HG03108 (cell line): ENCODE measurements at regions not wholly inside any gene's neighbourhood (a gene's known extent, or its start where the extent isn't known, plus 50 kb on each side); places are given as distances from the start of the nearest gene placed in this dataset.

Source experiments
- ATAC-seq: cut with Tn5 transposase; IDR thresholded peaks from one replicate; pipeline ENCODE4 v1.9.1; 2021; ENCODE audit warnings: moderate library complexity; ENCODE audit not compliant: unreplicated experiment

DNA sequence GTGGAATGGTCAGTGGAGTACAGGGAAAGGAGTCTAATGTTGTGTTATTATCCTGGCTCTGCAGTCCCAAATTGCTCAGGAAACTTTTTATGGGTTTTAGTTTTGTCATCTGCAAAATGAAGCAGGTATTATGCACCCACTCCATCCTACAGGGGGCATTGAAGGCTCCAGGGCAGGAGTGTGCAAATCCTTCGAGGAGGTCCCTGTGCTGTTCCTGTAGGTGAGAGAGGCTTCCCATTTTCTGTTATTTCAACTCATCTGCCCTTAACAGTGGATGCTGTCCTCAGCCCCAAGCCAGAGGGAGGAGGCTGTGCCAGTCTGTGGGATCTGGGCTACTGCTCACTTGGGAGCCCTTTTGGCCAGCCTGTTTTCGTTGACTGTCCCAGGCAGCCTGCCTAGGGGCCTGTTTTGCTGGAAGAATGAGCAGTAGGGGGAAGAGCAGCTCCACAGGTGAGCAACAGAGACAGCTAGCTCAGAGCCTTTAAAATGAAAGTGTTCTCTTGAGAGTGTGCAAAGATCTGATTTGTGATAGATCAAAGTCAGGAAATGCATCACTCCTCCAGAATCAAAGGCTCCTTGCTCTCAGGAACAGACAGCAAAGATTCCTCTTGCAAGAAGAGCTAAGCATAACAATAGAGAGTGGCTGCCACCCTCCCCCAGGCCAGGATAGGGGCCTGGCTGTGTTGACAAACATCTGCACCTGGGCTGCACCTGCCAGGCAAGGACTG is 317.6 kb upstream of the PROX1 start:
- ATAC-seq = no peak

GRCh38 chr1:213670692-213671023 is 317.1 kb upstream of the PROX1 start:
- ATAC-seq = no peak

DNA sequence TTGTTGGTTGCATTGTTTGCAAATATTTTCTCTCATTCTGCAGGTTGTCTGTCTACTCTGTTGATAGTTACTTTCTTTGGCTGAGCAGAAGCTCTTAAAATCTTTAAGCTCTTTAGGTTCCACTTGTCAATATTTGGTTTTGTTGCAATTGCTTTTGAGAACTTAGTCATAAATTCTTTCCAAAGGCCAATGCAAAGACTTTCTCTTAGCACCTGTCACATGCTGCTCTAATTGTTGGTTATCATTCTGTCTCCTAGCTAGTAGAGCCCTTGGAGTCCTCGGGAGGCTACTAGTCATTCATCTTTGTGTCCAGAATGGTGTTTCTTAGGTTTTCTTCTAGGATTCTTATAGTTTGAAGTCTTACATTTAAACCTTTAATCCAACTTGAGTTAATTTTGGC is 312.7 kb upstream of the PROX1 start:
- ATAC-seq = no peak

- no peak for ATAC-seq
Observed at GRCh38 chr1:213676736-213677135, 311.0 kb upstream of the PROX1 start.

GRCh38 chr1:213678348-213678747 is 309.4 kb upstream of the PROX1 start:
- ATAC-seq = no peak

GRCh38 chr1:213678753-213679152 is 309.0 kb upstream of the PROX1 start:
- ATAC-seq = no peak

- ATAC-seq = no peak
Observed at GRCh38 chr1:213679153-213679552, 308.6 kb upstream of the PROX1 start.

GRCh38 chr1:213680677-213681325 is 307.0 kb upstream of the PROX1 start:
- ATAC-seq = no peak

DNA sequence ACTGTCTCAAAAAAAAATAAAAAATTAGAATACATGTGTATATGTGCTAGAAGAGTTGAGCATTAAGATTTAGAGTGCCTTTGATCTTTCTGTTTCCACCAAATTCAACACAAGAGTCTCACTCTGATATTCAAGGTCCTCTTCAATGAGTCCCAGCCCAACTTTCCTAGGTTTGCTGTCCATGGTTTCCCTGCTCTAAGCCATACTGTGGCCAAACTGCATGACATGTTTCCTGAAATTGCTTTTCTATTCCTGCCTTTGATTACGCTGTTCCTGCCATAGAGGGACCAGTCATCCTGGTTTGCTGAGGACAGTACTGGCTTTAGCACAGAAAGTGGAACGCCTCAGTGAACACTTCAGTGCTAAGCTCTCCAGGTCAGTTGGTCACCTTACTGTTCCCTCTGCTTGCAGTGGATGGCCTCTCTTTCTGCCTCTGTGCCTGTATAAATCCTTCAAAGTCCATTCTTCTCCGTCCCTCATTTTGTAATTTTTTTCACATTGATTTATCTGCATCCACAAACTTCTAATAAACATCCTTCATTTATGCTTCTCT is 305.9 kb upstream of the PROX1 start:
- ATAC-seq = no peak

- ATAC-seq = no peak
Observed at GRCh38 chr1:213683529-213683928, 304.2 kb upstream of the PROX1 start.

- ATAC-seq = no peak
Observed at GRCh38 chr1:213684454-213684853, 303.3 kb upstream of the PROX1 start.

GRCh38 chr1:213685992-213686582 is 301.7 kb upstream of the PROX1 start:
- no peak for ATAC-seq

GRCh38 chr1:213686983-213687382 is 300.8 kb upstream of the PROX1 start:
- ATAC-seq = no peak

DNA sequence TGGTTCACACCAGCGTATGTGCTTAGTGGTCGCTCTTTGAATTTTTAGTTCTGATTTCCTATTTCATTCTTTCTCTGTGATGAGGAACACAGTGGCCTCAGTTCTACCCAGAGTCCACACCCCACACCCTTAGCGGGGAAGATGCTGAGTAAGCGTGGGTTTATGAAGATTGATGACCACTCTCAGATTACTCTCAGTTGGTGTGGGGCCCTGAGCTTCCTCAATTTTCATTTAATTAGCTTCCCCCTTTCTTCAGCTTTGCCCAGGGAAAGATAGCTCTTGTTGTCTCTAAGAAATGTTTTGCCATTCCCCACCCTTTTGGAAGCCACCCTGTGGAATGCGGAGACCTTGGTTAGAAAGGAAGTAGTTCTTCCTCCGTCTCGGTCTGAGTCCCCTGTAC is 299.9 kb upstream of the PROX1 start:
- no peak for ATAC-seq

DNA sequence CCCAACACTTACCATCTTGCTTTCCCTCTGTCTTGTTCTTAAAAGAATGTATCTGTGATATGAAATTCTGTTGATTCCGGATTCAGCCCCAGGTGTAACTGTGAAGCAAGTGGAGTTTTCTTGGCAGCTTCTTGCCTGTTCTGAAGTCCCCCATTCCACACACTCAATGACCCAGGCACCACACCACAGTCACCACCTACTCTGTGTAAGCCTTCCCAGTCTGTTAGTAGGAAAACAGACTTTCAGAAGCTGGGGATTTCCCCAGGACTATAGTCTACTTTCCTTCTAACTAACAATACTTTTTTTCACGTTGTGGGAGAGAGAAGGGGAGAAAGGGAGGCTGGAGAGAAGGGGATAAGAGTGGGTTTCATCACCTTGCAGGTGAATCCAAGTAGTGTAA is 299.1 kb upstream of the PROX1 start:
- ATAC-seq = no peak

DNA sequence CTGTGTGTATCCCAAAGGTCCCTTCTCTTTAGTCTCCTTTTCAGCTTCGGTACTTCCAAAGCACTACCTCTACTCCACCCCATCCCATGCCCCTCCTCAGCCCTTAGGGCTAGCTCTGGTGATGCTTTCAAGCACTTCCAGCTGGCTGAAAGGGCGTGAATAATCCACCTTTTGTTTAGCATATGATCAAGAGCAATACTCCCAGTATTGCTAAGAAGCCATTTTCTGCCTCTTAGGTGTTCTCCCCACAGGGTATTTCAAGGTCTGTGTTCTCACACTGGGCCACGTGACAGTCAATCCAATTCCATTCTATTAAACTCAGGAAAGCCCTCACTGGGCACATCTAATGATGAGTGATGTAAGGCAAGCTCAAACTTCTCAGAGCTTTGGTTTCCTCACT is 298.5 kb upstream of the PROX1 start:
- no peak for ATAC-seq

DNA sequence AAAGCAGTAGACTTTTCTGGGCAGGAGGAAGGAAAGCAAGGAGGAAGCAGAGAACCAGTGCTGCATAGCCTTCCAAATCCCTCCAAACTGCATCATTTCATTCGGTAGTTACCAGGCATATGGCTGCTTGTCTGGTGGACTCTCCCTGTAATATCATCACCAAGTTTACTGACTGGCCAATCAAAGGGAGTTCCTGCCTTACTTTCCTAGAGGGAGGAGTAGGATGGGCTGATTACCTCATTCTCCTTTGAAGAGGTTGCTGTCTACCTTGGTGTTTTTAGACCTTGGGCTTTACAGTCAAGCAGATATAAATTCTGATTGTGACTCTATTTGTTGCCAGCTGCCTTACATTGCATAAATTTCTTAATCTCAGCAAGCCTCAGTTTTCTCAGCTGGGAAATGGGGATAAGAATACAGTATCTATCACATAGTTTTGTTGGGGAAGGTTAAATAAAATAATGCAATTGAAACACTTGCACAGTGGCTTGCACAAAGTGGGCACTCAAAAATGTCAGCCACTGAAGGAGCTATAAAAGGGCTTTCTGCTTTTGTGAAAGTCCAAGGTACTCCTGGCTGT is 297.3 kb upstream of the PROX1 start:
- no peak for ATAC-seq

DNA sequence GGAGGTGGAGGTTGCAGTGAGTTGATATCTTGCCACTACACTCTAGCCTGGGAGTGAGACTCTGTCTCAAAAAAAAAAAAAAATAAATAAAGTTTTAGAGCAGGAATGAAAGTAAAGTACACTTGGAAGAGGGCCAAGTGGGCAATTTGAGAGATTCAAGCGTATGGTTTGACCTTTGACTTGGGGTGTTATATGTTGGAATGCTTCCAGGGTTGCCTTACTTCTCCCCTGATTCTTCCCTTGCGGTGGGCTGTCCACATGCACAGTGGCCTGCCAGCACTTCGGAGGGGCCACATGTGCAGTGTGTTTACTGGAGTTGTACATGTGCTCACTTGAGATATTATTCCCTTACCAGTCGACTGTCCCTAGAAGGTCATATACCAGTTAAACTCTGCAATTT is 295.5 kb upstream of the PROX1 start:
- no peak for ATAC-seq

DNA sequence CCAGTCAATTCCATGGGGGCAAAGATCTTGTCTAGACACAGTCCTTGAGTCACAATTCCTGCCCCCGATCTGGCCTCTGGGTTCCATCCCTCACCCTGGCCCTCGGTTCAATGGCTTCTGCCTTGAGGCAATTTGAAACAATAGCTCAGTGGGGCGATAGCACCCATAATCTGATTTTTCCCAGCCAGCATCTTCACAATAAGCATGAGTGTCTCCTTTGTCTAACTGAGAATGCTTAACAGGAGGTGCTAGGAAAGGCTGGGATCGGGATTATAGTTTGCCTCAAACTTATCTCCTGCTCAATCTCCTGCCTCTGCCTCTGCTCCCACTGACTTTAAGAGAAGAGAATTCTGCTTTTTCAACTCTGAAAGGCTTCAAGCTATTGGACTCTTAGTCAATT is 293.9 kb upstream of the PROX1 start:
- no peak for ATAC-seq

DNA sequence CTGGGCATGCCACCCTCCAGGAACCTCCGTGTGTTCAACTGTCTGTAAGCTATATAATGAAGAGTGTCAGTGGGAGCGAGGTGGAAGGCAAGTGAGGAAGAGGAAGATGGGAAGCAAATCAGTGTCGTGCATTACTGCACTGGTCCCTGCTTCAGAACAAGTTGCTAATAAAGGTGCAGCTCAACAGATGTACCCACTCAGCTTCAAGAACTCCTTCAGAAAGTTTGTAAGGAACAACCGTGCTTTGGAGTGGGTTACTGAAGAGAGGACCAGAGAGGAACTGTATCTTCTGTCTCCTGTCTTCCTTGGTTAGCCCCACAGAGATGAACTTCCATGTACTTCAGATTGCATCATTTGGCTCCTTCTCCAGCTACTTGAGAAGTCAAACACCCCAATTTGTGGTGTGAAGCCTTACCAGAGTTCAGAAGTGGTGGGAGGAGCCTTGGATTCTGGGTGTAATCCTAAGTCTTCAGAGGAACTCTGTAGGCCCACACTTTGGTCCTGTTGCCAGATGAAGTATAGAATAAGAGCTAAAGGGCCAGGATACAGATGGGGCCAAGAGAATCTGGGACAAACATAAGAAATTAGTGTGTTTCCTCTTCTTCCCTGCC is 290.5 kb upstream of the PROX1 start:
- ATAC-seq = no peak

- ATAC-seq = no peak
Observed at GRCh38 chr1:213698092-213698702, 289.6 kb upstream of the PROX1 start.
